HG02798 (cell line): ENCODE measurements at regions not wholly inside any gene's neighbourhood (a gene's known extent, or its start where the extent isn't known, plus 50 kb on each side); places are given as distances from the start of the nearest gene placed in this dataset.

ENCODE experiments used
- ATAC-seq: cut with Tn5 transposase; IDR thresholded peaks from one replicate; pipeline ENCODE4 v1.9.1; 2021; ENCODE audit warnings: mild to moderate bottlenecking; ENCODE audit not compliant: unreplicated experiment, poor library complexity

DNA sequence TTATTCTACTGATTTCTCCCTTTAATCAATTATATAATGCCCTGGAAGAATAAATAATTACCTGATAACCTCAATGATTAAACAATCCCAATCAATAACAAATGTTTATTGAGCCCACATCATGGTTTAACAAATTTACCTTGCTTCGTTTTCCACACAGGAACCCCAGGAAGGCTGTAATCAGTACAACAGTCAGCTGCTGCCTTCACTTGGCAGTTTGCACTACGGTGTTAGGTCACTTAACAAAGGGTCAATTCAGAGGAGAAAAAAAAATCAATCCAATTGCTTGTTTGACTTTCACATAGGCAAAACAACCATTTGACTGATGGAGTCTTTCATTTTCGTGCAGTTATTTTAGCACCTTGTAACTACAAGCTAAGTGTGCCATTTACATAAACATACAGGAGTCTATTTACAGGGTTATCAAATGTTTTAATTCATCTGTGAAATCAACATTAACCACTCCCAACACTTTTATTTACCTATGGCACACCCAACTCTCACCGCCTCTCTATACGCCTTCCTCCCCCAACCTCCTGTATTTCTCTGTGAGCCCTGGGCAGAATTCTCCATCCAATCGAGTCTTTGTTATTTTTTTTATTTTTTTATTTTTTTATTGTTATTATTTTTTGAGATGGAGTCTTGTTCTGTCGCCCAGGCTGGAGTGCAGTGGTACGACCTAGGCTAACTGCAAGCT is 140.4 kb upstream of the TAB2 start:
- no peak for ATAC-seq

GRCh38 chr6:149179431-149179830 is 138.1 kb upstream of the TAB2 start:
- ATAC-seq: no peak

GRCh38 chr6:149181304-149181703 is 136.2 kb upstream of the TAB2 start:
- ATAC-seq: no peak

DNA sequence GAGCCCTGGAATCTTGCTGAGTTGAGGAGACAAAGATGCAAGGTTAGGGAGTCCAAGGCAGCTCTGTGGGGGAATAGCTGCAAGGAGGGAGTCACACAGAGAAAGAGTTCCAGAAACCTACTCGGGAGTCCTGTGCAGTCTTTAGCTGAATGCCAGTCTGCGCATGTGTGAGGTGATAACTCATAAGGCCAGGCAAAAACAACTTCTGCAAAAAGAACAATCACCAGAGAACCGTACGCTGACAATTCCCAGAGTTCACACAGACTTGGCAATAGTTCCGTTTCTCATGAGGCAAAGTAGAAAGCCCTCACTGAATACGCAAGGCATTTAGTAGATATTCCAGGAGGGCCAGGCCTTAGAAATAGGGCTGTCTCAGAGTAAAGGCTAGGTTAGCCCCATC is 135.2 kb upstream of the TAB2 start:
- ATAC-seq: no peak

DNA sequence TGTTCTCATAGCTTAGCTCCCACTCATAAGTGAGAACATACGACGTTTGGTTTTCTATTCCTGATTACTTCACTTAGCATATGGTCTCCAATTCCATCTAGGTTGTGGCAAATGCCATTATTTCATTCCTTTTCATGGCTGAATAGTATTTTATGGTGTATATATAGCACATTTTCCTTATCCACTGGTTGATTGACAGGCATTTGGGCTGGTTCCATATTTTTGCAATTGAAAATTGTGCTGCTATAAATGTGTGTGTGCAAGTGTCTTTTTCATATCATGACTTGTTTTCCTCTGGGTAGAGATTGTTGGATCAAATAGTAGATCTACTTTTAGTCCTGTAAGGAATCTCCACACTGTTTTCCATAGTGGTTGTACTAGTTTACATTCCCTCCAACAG is 133.0 kb upstream of the TAB2 start:
- ATAC-seq: no peak

- no peak for ATAC-seq
Observed at GRCh38 chr6:149185799-149186357, 131.6 kb upstream of the TAB2 start.

DNA sequence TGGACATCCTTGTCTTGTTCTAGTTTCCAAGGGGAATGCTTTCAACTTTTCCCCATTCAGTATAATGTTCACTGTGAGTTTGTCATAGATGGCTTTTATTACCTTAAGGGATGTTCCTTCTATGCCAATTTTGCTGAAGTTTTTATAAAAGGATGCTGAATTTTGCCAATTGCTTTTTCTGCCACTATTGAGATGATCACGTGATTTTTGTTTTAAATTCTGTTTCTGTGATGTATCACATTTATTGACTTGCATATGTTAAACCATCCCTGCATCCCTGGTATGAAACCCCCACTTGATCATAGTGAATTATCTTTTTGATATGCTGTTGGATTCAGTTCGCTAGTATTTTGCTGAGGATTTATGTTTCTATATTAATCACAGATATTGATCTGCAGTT is 130.6 kb upstream of the TAB2 start:
- ATAC-seq: no peak

DNA sequence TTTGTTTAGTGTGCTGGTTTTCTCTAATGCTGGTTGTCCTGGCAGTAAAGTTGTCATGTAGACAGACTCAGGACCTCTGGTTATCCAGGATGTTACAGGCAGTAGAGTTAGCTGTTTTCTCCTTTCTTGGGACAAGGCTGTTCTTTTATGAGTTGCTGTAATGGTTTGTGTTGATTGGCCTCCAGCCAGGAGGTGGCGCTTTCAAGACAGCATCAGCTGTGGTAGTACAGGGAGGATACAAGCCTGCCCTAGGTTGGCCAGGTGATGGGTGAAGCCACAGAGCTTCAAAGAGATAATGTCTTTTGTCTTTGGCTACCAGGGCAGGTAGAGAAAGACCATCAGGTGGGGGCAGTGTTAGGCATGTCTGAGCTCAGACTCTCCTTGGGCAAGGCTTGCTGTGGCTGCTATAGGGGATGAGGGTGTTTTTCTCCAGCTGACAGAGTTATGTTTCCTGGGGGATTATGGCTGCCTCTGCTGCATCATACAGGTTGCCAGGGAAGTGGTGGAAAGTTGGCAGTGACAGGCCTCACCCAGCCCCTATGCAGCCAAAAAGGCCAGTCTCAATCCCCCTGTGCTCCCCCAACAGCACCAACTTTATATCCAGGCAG is 127.2 kb upstream of the TAB2 start:
- ATAC-seq: peak; percentile 77

- ATAC-seq: peak; percentile 50
Observed at GRCh38 chr6:149194820-149195558, 122.5 kb upstream of the TAB2 start.

- no peak for ATAC-seq
Observed at GRCh38 chr6:149196091-149196490, 121.4 kb upstream of the TAB2 start.

DNA sequence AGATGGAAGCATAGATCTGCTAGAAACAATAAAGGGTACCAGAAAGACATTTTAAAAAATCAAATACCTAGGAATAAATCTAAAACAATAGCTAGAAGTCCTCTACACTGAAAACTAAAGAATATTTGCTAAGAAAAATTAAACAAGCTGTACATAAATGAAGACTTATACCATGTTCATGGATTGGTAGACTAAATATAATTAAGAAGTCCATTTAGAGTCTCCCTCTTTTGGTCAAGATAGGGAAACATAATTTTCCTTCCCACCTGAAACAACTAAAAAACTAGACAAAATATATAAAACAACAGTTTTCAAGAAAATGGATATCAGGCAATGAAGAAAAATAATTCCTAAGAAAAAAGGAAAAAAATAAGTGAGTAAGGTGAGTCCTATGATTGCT is 120.0 kb upstream of the TAB2 start:
- ATAC-seq: no peak

DNA sequence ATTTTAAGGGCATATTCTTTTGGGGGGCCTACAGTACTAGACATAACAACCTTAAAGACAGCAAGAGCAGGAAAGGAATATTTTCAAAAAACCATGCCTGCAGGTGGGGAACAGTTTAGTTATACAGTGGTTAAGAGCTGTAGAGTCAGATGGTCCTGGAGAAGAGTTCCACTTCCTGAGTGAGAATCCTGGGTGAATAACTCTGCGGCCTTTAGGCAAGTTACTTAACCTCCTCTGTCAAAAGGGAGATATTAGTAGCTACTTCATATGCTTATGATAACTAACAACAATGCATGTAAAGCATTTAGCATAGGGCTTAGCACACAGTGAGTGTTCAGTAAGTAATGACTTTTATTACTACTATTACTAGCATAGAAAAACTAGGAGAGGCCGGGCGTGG is 119.2 kb upstream of the TAB2 start:
- no peak for ATAC-seq

DNA sequence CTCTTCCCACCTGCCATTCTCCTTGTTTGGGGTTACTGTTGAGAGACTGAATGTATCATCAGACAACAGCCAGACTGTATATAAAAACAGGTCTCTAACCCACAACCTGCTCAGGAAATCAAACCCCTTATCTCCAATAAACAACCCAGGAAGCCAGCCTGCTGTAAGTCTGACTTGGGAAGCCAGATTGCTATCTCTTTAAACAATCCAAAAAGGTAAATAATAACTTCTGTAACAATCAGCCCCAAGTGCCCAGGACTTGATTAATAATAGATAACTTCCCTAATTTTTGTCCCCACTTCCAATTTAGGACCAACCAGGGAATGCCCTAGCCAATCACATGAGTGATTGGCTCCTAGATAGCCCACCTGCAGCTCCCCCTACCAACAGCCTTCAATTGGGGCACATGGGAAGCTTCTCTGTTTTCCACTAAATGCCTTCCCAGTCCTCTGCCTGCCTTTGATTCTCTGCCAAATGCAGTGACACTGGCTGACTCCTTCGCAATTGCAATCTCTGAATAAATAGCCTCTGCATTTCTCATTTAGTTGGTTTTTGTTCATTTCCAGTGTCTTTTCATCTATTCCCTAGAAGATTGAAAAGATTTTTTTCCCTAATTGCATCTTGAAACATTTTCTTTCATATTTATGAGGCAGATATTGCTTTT is 117.1 kb upstream of the TAB2 start:
- ATAC-seq: no peak

- no peak for ATAC-seq
Observed at GRCh38 chr6:149201068-149201655, 116.3 kb upstream of the TAB2 start.

GRCh38 chr6:149202100-149202499 is 115.4 kb upstream of the TAB2 start:
- no peak for ATAC-seq

DNA sequence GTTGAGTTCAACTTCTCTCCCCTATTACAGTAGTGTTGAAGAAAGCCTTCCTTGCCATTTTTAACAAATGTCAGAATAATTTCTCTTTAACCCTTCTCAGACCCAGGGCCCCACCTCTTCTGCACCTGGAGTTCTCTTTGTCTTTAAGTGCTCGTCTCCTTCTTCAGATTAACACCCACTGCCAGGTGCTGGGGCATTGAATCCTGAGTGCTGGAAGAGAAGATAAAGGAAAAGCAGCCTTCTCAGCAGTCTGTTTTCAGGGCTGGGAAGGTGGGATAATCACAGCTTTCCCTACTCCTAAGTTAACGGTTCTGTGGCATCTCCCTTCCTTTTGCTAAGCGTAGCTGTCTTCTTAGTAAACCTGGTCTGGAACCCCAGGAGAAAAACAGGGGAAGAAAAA is 114.6 kb upstream of the TAB2 start:
- no peak for ATAC-seq

- ATAC-seq: no peak
Observed at GRCh38 chr6:149203509-149203908, 114.0 kb upstream of the TAB2 start.

DNA sequence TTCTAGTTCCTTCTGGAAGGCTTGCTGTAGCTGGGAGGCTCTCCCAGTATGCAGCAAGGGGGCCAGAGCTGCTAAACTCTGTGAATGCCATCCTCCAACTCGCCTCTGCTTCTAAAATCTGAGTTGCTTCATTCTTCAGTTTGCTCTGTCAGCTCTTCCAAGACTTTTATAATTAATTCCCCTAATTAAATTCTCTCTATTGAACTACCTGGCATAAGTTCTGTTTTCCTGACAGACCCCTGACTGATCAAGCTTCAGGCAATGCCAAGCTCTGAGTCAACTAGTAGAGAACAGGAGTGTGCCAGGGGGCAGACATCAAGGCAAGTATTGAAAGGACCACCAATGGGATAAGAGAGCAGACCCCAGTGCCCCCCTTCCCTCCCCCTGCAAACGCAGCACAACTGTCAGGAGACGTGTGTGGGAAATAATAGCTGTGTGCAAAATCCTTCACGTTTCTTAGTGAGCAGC is 109.3 kb upstream of the TAB2 start:
- ATAC-seq: no peak

- no peak for ATAC-seq
Observed at GRCh38 chr6:149209871-149210775, 107.4 kb upstream of the TAB2 start.
